ENCODE measurements at regions not wholly inside any gene's neighbourhood (a gene's known extent, or its start where the extent isn't known, plus 50 kb on each side); places are given as distances from the start of the nearest gene placed in this dataset.
A peak's percentile ranks its signal among the peaks of the same experiment; 100 is the strongest.

GRCh38 chr16:66278604-66279262, 87.8 kb upstream of the CDH5 start:
- H3K27me3 Mint-ChIP-seq (ENCODE audit: low read depth): peaks cover 21% of the 10 kb centered on the region
- H3K27ac Mint-ChIP-seq: no peak overlapping the region
- H3K36me3 Mint-ChIP-seq (ENCODE audit: insufficient read depth in 2 of 2): peaks cover 2 to 7% of the 10 kb centered on the region in 2 donors
- no peak for ATAC-seq (replicated peaks in 1 of 2)
- H3K4me1 Mint-ChIP-seq (ENCODE audit: low read depth): peaks cover 10% of the 10 kb centered on the region
- no peak for DNase-seq
- H3K9me3 Mint-ChIP-seq: peaks cover 0 to 6% of the 10 kb centered on the region in 2 donors
- H3K4me3 Mint-ChIP-seq: no peak overlapping the region

- Mint-ChIP-seq H3K4me3 (no peak overlapping the region), H3K27me3 (ENCODE audit: low read depth) (peaks cover 21% of the 10 kb centered on the region), H3K9me3 (peaks cover 0 to 6% of the 10 kb centered on the region in 2 donors), H3K36me3 (ENCODE audit: insufficient read depth in 2 of 2) (peaks cover 2 to 7% of the 10 kb centered on the region in 2 donors), H3K27ac (no peak overlapping the region), H3K4me1 (ENCODE audit: low read depth) (peaks cover 10% of the 10 kb centered on the region)
- DNase-seq (no peak), ATAC-seq (replicated peaks in 1 of 2) (no peak)
Measured at GRCh38 chr16:66278111-66278531, 88.4 kb upstream of the CDH5 start.

- Mint-ChIP-seq H3K4me1 (ENCODE audit: low read depth) (peaks cover 10% of the 10 kb centered on the region), H3K27me3 (ENCODE audit: low read depth) (peaks cover 21% of the 10 kb centered on the region), H3K36me3 (ENCODE audit: insufficient read depth in 2 of 2) (peaks cover 2 to 7% of the 10 kb centered on the region in 2 donors), H3K9me3 (peaks cover 0 to 6% of the 10 kb centered on the region in 2 donors), H3K27ac (no peak overlapping the region), H3K4me3 (no peak overlapping the region)
- DNase-seq: no peak
- ATAC-seq (replicated peaks in 1 of 2): no peak
Measured at GRCh38 chr16:66277311-66278070, 89.0 kb upstream of the CDH5 start.

- Mint-ChIP-seq H3K9me3 (peaks cover 0 to 6% of the 10 kb centered on the region in 2 donors), H3K36me3 (ENCODE audit: insufficient read depth in 2 of 2) (peaks cover 2 to 7% of the 10 kb centered on the region in 2 donors), H3K4me1 (ENCODE audit: low read depth) (peaks cover 11% of the 10 kb centered on the region), H3K27ac (no peak overlapping the region), H3K4me3 (no peak overlapping the region), H3K27me3 (ENCODE audit: low read depth) (peaks cover 24% of the 10 kb centered on the region)
- peak in 1 of 2 donors; percentile 15 for DNase-seq
- ATAC-seq (replicated peaks in 1 of 2): no peak
Measured at GRCh38 chr16:66275775-66276428, 90.6 kb upstream of the CDH5 start.

- Mint-ChIP-seq H3K27ac (no peak overlapping the region), H3K4me1 (ENCODE audit: low read depth) (peaks cover 15% of the 10 kb centered on the region), H3K9me3 (peaks cover 0 to 6% of the 10 kb centered on the region in 2 donors), H3K36me3 (ENCODE audit: insufficient read depth in 2 of 2) (peaks cover 2 to 7% of the 10 kb centered on the region in 2 donors), H3K4me3 (peak overlapping the region in 1 of 2 donors; percentile 79), H3K27me3 (ENCODE audit: low read depth) (peaks cover 24% of the 10 kb centered on the region)
- ATAC-seq (replicated peaks in 1 of 2): peak; percentile 50 to 55
- peak in 1 of 2 donors; percentile 13 for DNase-seq
Measured at GRCh38 chr16:66274335-66275110, 92.0 kb upstream of the CDH5 start.

- ATAC-seq (replicated peaks in 1 of 2) (no peak), DNase-seq (no peak)
- peaks cover 1 to 5% of the 10 kb centered on the region in 2 donors for H3K36me3 Mint-ChIP-seq (ENCODE audit: insufficient read depth in 2 of 2)
- H3K27me3 Mint-ChIP-seq (ENCODE audit: low read depth): peaks cover 31% of the 10 kb centered on the region
- H3K4me3 Mint-ChIP-seq: no peak overlapping the region
- no peak overlapping the region for H3K27ac Mint-ChIP-seq
- H3K4me1 Mint-ChIP-seq (ENCODE audit: low read depth): peaks cover 15% of the 10 kb centered on the region
- peaks cover 0 to 3% of the 10 kb centered on the region in 2 donors for H3K9me3 Mint-ChIP-seq
Measured at GRCh38 chr16:66273644-66274334, 92.7 kb upstream of the CDH5 start.

GRCh38 chr16:66273053-66273452, 93.4 kb upstream of the CDH5 start:
- peaks cover 15% of the 10 kb centered on the region for H3K4me1 Mint-ChIP-seq (ENCODE audit: low read depth)
- no peak overlapping the region for H3K27ac Mint-ChIP-seq
- no peak overlapping the region for H3K4me3 Mint-ChIP-seq
- no peak for DNase-seq
- H3K36me3 Mint-ChIP-seq (ENCODE audit: insufficient read depth in 2 of 2): peaks cover 0 to 2% of the 10 kb centered on the region in 2 donors
- H3K27me3 Mint-ChIP-seq (ENCODE audit: low read depth): peaks cover 37% of the 10 kb centered on the region
- no peaks in the 10 kb centered on the region for H3K9me3 Mint-ChIP-seq
- ATAC-seq (replicated peaks in 1 of 2): no peak

- Mint-ChIP-seq H3K36me3 (ENCODE audit: insufficient read depth in 2 of 2) (peaks cover 0 to 2% of the 10 kb centered on the region in 2 donors), H3K27me3 (ENCODE audit: low read depth) (peaks cover 43% of the 10 kb centered on the region), H3K4me3 (no peak overlapping the region), H3K4me1 (ENCODE audit: low read depth) (peaks cover 15% of the 10 kb centered on the region), H3K27ac (no peak overlapping the region), H3K9me3 (no peaks in the 10 kb centered on the region)
- DNase-seq (no peak), ATAC-seq (replicated peaks in 1 of 2) (no peak)
Measured at GRCh38 chr16:66272461-66272860, 94.0 kb upstream of the CDH5 start.

GRCh38 chr16:66271074-66272060, 95.1 kb upstream of the CDH5 start:
- no peak overlapping the region for H3K4me3 Mint-ChIP-seq
- H3K27me3 Mint-ChIP-seq (ENCODE audit: low read depth): peaks cover 50% of the 10 kb centered on the region
- DNase-seq: no peak
- no peaks in the 10 kb centered on the region for H3K9me3 Mint-ChIP-seq
- peaks cover 20% of the 10 kb centered on the region for H3K4me1 Mint-ChIP-seq (ENCODE audit: low read depth)
- no peak for ATAC-seq (replicated peaks in 1 of 2)
- H3K36me3 Mint-ChIP-seq (ENCODE audit: insufficient read depth in 2 of 2): peaks cover 0 to 2% of the 10 kb centered on the region in 2 donors
- H3K27ac Mint-ChIP-seq: no peak overlapping the region

GRCh38 chr16:66270333-66270927, 96.1 kb upstream of the CDH5 start:
- DNase-seq (peak; percentile 54 to 76), ATAC-seq (replicated peaks in 1 of 2) (peak; percentile 67 to 70)
- Mint-ChIP-seq H3K4me3 (no peak overlapping the region), H3K27me3 (ENCODE audit: low read depth) (peaks cover 46% of the 10 kb centered on the region), H3K9me3 (no peaks in the 10 kb centered on the region), H3K36me3 (ENCODE audit: insufficient read depth in 2 of 2) (no peaks in the 10 kb centered on the region), H3K4me1 (ENCODE audit: low read depth) (peaks cover 20% of the 10 kb centered on the region), H3K27ac (no peak overlapping the region)

- Mint-ChIP-seq H3K36me3 (ENCODE audit: insufficient read depth in 2 of 2) (no peaks in the 10 kb centered on the region), H3K4me1 (ENCODE audit: low read depth) (peaks cover 14% of the 10 kb centered on the region), H3K9me3 (no peaks in the 10 kb centered on the region), H3K27me3 (ENCODE audit: low read depth) (peaks cover 42% of the 10 kb centered on the region), H3K27ac (no peak overlapping the region), H3K4me3 (no peak overlapping the region)
- no peak for ATAC-seq (replicated peaks in 1 of 2)
- DNase-seq: no peak
Measured at GRCh38 chr16:66269617-66270332, 96.7 kb upstream of the CDH5 start.
